ACC112 (cell line): ENCODE measurements at regions not wholly inside any gene's neighbourhood (a gene's known extent, or its start where the extent isn't known, plus 50 kb on each side); places are given as distances from the start of the nearest gene placed in this dataset.

Experiments
- H2AFZ ChIP-seq: fragments of 200-600 bp; sonication (generic); one replicate; pipeline ENCODE4 v1.6.0; 2017; ENCODE audit warnings: antibody characterized with exemption, low read length; ENCODE audit not compliant: unreplicated experiment
- H3K27ac ChIP-seq: fragments of 200-600 bp; sonication (generic); 2 replicates; pipeline ENCODE4 v1.5.1; 2014; ENCODE audit warnings: low read depth, mild to moderate bottlenecking, antibody characterized with exemption, low read length, moderate library complexity
- H3K27me3 ChIP-seq: fragments of 200-600 bp; sonication (generic); 2 replicates; pipeline ENCODE4 v1.6.1; 2014; ENCODE audit warnings: mild to moderate bottlenecking, antibody characterized with exemption, low read length, moderate library complexity, mixed read lengths; ENCODE audit not compliant: insufficient read depth
- H3K36me3 ChIP-seq: fragments of 200-600 bp; sonication (generic); 2 replicates; pipeline ENCODE4 v1.6.1; 2016; ENCODE audit warnings: mild to moderate bottlenecking, antibody characterized with exemption, low read length, moderate library complexity, mixed read lengths; ENCODE audit not compliant: insufficient read depth
- H3K4me1 ChIP-seq: fragments of 200-600 bp; sonication (generic); one replicate; pipeline ENCODE4 v1.6.1; 2016; ENCODE audit warnings: low read length, mixed read lengths; ENCODE audit not compliant: insufficient read depth, unreplicated experiment, control insufficient read depth
- H3K4me3 ChIP-seq: fragments of 200-600 bp; sonication (generic); 2 replicates; pipeline ENCODE4 v1.5.1; 2014; ENCODE audit warnings: mild to moderate bottlenecking, low read depth, low read length
- H3K79me2 ChIP-seq: fragments of 200-600 bp; sonication (generic); one replicate; pipeline ENCODE4 v1.6.0; 2016; ENCODE audit warnings: low read length; ENCODE audit not compliant: control insufficient read depth, unreplicated experiment, insufficient read depth

DNA sequence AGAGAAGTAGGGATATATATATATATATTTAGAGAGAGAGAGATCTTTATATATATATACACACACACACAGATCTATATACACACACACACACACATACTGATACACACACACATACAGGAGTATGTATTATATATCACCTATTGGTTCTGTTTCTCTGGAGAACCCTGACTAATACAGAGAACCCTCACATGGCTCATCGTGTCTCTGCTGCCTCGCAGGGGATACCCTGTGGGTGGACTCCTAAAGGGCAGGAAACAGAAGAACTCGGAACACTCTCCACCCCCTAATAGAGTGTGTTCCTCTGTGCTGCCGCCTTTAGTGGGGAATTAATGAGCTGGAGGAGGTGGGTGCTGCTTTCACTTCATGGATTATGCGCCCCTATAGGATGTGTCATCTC, 86.6 kb downstream of the NPY start:
- Histone ChIP-seq H3K36me3 (no peaks in the 10 kb centered on the region), H3K79me2 (no peaks in the 10 kb centered on the region), H3K27me3 (peaks cover 63% of the 10 kb centered on the region), H3K4me1 (no peaks in the 10 kb centered on the region), H3K27ac (no peak overlapping the region), H3K4me3 (no peak overlapping the region), H2AFZ (no peak overlapping the region)

- Histone ChIP-seq H3K36me3 (no peaks in the 10 kb centered on the region), H3K27me3 (peaks cover 54% of the 10 kb centered on the region), H2AFZ (no peak overlapping the region), H3K4me1 (no peaks in the 10 kb centered on the region), H3K4me3 (no peak overlapping the region), H3K79me2 (no peaks in the 10 kb centered on the region), H3K27ac (no peak overlapping the region)
These were observed 89.3 kb downstream of the NPY start for GRCh38 chr7:24372961-24373955.

DNA sequence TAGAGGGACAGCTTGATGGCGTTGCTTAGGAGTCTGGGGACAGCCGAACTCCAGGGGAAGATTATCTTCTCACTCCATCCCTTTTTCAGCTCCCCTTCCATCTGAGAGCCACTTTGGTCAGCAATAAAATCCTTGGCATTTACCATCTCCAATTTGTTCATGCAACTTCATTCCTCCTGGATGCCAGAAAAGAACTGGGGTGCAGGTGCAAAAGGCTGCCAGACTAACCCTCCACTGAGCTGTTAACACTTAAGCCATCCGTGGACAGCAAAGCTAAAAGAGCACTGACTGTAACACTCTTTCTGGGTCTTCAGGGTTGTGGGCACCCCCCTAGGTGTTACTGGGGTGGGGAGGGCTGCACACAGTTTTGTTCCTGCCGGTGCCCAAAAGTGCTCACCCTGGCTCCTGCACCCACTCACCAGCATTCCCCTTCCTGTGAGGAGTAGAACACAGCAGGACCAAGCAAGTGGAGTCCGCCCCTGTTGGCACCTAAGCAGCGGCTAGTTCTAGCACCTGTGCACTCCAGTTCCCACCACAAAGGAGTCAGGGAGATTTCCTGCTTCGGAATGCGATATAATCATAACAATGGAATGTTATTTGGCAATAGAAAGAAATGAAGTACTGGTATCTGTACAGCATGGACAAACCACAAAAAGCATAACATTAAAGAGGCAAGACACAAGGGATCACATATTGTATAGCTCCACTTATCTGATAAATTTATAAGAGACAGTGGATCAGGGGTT, 95.1 kb downstream of the NPY start:
- no peak overlapping the region for H2AFZ ChIP-seq
- H3K79me2 ChIP-seq: no peaks in the 10 kb centered on the region
- H3K4me3 ChIP-seq: no peak overlapping the region
- peaks cover 25% of the 10 kb centered on the region for H3K27me3 ChIP-seq
- H3K4me1 ChIP-seq: peaks cover 6% of the 10 kb centered on the region
- H3K36me3 ChIP-seq: no peaks in the 10 kb centered on the region
- no peak overlapping the region for H3K27ac ChIP-seq

DNA sequence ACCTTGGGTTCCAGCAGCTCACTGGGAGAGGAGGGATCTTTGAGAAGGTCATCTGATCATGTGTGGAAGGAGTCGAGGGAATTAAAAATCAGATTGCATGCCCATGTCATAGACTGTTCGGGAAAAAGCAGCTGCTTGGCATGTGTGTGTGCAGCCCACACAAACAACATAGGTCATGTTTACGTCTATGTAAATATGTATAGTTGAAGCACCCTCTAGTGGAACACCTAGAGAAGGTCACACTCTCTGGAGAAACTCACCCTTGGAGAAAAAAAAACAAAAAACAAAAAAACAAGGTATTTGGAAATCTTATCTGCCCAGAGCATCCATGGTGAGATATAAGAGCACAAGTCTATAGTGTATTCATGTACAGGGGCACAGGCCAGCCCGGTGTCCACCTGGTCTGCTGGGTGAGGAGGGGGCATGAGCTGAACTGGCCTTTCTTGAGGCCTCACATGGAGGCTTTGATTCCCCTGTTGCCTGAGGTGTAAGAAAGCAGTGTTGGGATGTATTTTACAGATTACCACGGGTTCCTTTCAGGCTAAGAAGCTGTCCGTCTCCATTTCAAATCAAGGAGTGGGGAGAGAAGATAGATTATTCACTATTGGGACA, 98.0 kb downstream of the NPY start:
- H3K4me3 ChIP-seq: no peak overlapping the region
- H2AFZ ChIP-seq: no peak overlapping the region
- H3K4me1 ChIP-seq: peaks cover 6% of the 10 kb centered on the region
- no peak overlapping the region for H3K27ac ChIP-seq
- no peaks in the 10 kb centered on the region for H3K36me3 ChIP-seq
- H3K79me2 ChIP-seq: no peaks in the 10 kb centered on the region
- peaks cover 9% of the 10 kb centered on the region; the same call in 1 of the 2 replicates for H3K27me3 ChIP-seq

- Histone ChIP-seq H3K79me2 (no peaks in the 10 kb centered on the region), H2AFZ (no peak overlapping the region), H3K4me3 (no peak overlapping the region), H3K27me3 (peaks cover 18% of the 10 kb centered on the region; the same call in 1 of the 2 replicates), H3K27ac (no peak overlapping the region), H3K36me3 (no peaks in the 10 kb centered on the region), H3K4me1 (peaks cover 6% of the 10 kb centered on the region)
These were observed 99.1 kb downstream of the NPY start for GRCh38 chr7:24383055-24383454.

- no peaks in the 10 kb centered on the region for H3K36me3 ChIP-seq
- peaks cover 18% of the 10 kb centered on the region for H3K27me3 ChIP-seq
- peaks cover 3% of the 10 kb centered on the region for H3K4me1 ChIP-seq
- no peaks in the 10 kb centered on the region for H3K79me2 ChIP-seq
- no peak overlapping the region for H3K27ac ChIP-seq
- no peak overlapping the region for H3K4me3 ChIP-seq
- H2AFZ ChIP-seq: no peak overlapping the region
These were observed 100.5 kb downstream of the NPY start for GRCh38 chr7:24384362-24385030.

DNA sequence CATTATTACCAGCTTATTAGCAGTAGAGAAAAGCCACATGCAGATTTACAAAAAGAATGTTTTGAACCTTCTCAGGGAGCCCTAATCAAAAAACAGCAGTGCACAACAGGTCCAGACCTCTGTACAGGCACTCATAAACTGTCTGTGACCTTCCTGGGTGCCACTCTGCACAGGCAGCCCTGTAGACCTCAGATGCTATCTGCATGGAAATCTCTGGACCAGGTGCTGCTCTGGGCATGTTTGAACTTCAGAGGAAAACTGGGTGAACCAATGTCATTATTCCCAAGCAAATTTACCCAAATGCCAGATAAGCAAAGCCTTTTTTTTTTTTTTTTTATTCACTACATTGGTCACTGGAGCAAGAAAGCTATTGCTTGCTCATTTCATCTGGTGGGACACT, 104.2 kb downstream of the NPY start:
- no peaks in the 10 kb centered on the region for H3K4me1 ChIP-seq
- H3K27ac ChIP-seq: no peak overlapping the region
- H2AFZ ChIP-seq: no peak overlapping the region

GRCh38 chr7:24390376-24391157, 106.6 kb downstream of the NPY start:
- H3K27me3 ChIP-seq: peaks cover 41% of the 10 kb centered on the region
- H2AFZ ChIP-seq: no peak overlapping the region
- no peaks in the 10 kb centered on the region for H3K79me2 ChIP-seq
- no peaks in the 10 kb centered on the region for H3K36me3 ChIP-seq
- H3K27ac ChIP-seq: no peak overlapping the region
- no peak overlapping the region for H3K4me3 ChIP-seq
- no peaks in the 10 kb centered on the region for H3K4me1 ChIP-seq

More for the DNA sequence above, 104.2 kb downstream of the NPY start:
- H3K4me3 ChIP-seq: no peak overlapping the region
- peaks cover 41% of the 10 kb centered on the region for H3K27me3 ChIP-seq
- no peaks in the 10 kb centered on the region for H3K36me3 ChIP-seq
- no peaks in the 10 kb centered on the region for H3K79me2 ChIP-seq

DNA sequence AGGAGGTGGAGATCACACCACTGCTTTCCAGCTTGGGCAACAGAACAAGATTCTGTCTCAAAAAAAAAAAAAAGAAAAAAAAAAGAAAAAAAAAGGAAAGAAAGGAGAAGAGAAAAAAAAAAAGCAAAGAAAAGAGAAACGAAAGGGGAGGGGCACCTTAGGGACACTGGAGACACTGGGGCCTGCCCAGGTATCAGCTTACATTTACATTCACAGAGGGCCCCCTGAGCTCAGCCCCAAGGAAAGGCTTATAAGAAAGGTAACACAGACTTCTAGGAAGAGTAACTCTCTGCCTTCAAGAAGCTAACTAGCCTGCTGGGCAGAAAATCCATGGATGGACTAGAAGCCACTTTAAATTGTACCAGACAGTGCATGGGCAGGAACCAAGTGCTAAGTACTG, 108.8 kb downstream of the NPY start:
- Histone ChIP-seq H3K4me1 (no peaks in the 10 kb centered on the region), H3K4me3 (no peak overlapping the region), H3K79me2 (no peaks in the 10 kb centered on the region), H3K27me3 (peaks cover 33% of the 10 kb centered on the region), H2AFZ (no peak overlapping the region), H3K27ac (no peak overlapping the region), H3K36me3 (no peaks in the 10 kb centered on the region)
